DND-41 (cell line): ENCODE measurements at regions not wholly inside any gene's neighbourhood (a gene's known extent, or its start where the extent isn't known, plus 50 kb on each side); places are given as distances from the start of the nearest gene placed in this dataset.

Experiments
- EZH2 ChIP-seq: IDR thresholded peaks from 3 replicates; pipeline ENCODE4 v1.6.1; 2012; ENCODE audit warnings: borderline replicate concordance, low read depth, mild to moderate bottlenecking, moderate library complexity, low read length, inconsistent platforms; ENCODE audit not compliant: severe bottlenecking
- TF ChIP-seq, protein P1 (sequence below): IDR thresholded peaks from 2 replicates; pipeline ENCODE4 v1.5.1; 2012; ENCODE audit warnings: borderline replicate concordance, low read length, moderate library complexity, mild to moderate bottlenecking; ENCODE audit not compliant: poor library complexity, severe bottlenecking; ENCODE audit errors: extremely low read depth

GRCh38 chr5:56306433-56307150 is 73.5 kb upstream of the ANKRD55 start:
- TF ChIP-seq, protein P1, sequence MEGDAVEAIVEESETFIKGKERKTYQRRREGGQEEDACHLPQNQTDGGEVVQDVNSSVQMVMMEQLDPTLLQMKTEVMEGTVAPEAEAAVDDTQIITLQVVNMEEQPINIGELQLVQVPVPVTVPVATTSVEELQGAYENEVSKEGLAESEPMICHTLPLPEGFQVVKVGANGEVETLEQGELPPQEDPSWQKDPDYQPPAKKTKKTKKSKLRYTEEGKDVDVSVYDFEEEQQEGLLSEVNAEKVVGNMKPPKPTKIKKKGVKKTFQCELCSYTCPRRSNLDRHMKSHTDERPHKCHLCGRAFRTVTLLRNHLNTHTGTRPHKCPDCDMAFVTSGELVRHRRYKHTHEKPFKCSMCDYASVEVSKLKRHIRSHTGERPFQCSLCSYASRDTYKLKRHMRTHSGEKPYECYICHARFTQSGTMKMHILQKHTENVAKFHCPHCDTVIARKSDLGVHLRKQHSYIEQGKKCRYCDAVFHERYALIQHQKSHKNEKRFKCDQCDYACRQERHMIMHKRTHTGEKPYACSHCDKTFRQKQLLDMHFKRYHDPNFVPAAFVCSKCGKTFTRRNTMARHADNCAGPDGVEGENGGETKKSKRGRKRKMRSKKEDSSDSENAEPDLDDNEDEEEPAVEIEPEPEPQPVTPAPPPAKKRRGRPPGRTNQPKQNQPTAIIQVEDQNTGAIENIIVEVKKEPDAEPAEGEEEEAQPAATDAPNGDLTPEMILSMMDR = no peak
- TF ChIP-seq EZH2 = no peak
